ENCODE measurements at regions not wholly inside any gene's neighbourhood (a gene's known extent, or its start where the extent isn't known, plus 50 kb on each side); places are given as distances from the start of the nearest gene placed in this dataset.
"Not testable (repeated sequence)": the region's sequence is repeated elsewhere in the genome, so short reads cannot be mapped to it uniquely, and the experiment has no call there.

DNA sequence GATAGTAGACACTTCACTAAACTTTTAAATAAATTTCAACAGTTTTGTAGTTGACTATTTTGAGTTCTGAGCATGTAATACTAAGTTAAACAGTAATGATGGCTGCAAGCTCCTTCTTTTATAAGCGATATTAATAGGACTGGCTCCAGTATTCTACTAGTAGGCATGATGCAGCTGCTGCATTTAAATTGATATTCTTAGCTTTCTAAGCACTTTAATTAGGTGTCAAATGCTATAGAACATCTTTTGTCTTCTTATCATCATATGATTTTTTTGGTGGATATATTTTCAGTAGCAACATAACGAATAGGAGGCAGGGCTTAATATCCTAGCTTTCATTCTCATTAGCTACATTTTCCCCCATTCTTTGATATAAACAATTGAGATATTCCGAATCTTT, 141.1 kb downstream of the FBXO4 start:
- TF ChIP-seq, protein P1, sequence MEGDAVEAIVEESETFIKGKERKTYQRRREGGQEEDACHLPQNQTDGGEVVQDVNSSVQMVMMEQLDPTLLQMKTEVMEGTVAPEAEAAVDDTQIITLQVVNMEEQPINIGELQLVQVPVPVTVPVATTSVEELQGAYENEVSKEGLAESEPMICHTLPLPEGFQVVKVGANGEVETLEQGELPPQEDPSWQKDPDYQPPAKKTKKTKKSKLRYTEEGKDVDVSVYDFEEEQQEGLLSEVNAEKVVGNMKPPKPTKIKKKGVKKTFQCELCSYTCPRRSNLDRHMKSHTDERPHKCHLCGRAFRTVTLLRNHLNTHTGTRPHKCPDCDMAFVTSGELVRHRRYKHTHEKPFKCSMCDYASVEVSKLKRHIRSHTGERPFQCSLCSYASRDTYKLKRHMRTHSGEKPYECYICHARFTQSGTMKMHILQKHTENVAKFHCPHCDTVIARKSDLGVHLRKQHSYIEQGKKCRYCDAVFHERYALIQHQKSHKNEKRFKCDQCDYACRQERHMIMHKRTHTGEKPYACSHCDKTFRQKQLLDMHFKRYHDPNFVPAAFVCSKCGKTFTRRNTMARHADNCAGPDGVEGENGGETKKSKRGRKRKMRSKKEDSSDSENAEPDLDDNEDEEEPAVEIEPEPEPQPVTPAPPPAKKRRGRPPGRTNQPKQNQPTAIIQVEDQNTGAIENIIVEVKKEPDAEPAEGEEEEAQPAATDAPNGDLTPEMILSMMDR (IDR thresholded peaks at IDR 0.05) = no peak
- Mint-ChIP-seq H3K4me1 (ENCODE audit: low read depth) (no peaks in the 10 kb centered on the region), H3K4me3 (no peak overlapping the region), H3K36me3 (ENCODE audit: low read depth) (no peaks in the 10 kb centered on the region), H3K9me3 (no peaks in the 10 kb centered on the region), H3K27ac (no peak overlapping the region), H3K27me3 (ENCODE audit: insufficient read depth) (no peaks in the 10 kb centered on the region)
- no peak for DNase-seq

DNA sequence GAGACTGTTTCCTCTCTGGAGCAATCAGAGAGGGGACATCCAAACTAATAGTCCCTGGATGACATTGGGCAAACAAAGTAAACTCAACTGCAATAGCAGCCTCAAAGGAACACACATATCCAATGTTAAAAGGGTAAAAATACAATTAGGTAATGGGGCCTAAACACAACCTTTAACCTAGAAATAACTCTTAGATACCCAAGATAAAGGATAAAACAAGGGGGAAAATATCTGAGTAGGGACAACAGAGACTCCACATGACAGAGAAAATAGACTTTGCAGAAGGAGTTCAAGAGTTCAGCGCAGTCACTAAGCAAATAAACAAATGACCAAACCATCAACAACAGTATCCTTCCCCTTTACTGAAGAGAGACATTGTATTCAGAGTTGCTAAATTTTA, 149.3 kb downstream of the FBXO4 start:
- DNase-seq = no peak
- Mint-ChIP-seq H3K36me3 (ENCODE audit: low read depth) (no peaks in the 10 kb centered on the region), H3K4me3 (no peak overlapping the region), H3K27me3 (ENCODE audit: insufficient read depth) (no peaks in the 10 kb centered on the region), H3K27ac (no peak overlapping the region), H3K9me3 (peaks cover 16% of the 10 kb centered on the region; the same call in 1 of the 2 replicates), H3K4me1 (ENCODE audit: low read depth) (no peaks in the 10 kb centered on the region)
- TF ChIP-seq, protein P1 (IDR thresholded peaks at IDR 0.05) = no peak

DNA sequence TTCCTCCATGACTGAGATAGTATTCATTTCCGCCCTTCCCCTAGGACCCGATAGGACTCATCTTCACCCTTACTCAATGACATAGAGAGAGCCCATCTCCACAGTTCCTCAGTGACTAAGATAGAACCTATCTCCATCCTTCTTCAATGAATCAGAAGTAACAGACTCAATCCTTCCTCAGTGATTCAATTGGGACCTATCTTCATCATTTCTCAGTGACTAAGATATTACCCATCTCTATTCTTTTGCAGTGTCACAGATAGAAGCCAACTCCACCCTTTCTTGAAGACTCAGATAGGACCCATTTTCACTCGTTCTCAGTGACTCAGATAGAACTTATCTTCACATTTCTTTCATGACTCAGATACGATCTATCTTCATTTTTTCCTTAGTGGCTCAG, 164.6 kb downstream of the FBXO4 start:
- no peak overlapping the region for H3K27ac Mint-ChIP-seq

DNA sequence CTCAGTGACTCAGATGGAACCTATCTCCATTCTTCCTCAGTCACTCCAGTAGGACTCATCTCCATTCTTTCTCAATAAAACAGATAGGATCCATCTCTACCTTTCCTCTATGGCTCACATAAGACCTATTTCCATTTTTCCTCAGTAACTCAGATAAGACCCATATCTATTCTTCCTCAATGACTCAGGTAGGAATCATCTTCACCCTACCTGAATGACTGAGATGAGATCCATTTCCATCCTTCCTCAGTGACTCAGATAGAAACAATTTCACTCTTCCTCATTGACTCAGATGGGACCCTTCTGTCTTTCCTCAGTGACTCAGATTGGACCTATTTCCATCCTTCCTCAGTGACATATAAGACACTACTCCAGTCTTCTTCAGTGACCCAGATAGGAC, 165.1 kb downstream of the FBXO4 start:
- H3K4me1 Mint-ChIP-seq (ENCODE audit: low read depth) = no peaks in the 10 kb centered on the region
- H3K9me3 Mint-ChIP-seq = peaks cover 18% of the 10 kb centered on the region
- H3K27ac Mint-ChIP-seq = no peak overlapping the region
- TF ChIP-seq, protein P1 (IDR thresholded peaks at IDR 0.05) = no peak
- no peaks in the 10 kb centered on the region for H3K36me3 Mint-ChIP-seq (ENCODE audit: low read depth)
- H3K27me3 Mint-ChIP-seq (ENCODE audit: insufficient read depth) = no peaks in the 10 kb centered on the region
- no peak for DNase-seq
- H3K4me3 Mint-ChIP-seq = no peak overlapping the region

More for the DNA sequence above, 164.6 kb downstream of the FBXO4 start:
- Mint-ChIP-seq H3K27me3 (ENCODE audit: insufficient read depth) (no peaks in the 10 kb centered on the region), H3K4me3 (no peak overlapping the region), H3K9me3 (peaks cover 18% of the 10 kb centered on the region), H3K36me3 (ENCODE audit: low read depth) (no peaks in the 10 kb centered on the region), H3K4me1 (ENCODE audit: low read depth) (no peaks in the 10 kb centered on the region)
- no peak for DNase-seq
- TF ChIP-seq, protein P1 (IDR thresholded peaks at IDR 0.05) = no peak

DNA sequence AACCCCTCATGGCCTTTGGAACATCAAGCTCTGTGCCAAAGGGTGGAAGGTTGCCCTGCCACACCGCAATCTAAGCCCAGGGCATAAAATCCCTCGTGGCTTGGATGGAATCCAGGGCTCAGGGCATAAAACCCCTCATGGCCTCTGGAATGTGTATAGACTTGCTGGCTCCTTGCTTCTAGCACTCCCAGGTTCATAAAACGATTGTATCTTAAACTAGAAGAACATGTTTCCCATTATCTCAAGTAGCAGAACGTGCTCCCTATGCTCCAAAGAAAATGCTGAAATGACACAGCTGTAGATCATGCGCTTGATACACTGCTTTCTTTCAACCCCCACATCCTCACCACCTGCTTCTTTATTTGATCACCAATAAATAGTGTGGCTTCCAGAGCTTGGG, 174.8 kb downstream of the FBXO4 start:
- peaks cover 36% of the 10 kb centered on the region for H3K9me3 Mint-ChIP-seq
- not testable (repeated sequence) for H3K4me1 Mint-ChIP-seq (ENCODE audit: low read depth)

DNA sequence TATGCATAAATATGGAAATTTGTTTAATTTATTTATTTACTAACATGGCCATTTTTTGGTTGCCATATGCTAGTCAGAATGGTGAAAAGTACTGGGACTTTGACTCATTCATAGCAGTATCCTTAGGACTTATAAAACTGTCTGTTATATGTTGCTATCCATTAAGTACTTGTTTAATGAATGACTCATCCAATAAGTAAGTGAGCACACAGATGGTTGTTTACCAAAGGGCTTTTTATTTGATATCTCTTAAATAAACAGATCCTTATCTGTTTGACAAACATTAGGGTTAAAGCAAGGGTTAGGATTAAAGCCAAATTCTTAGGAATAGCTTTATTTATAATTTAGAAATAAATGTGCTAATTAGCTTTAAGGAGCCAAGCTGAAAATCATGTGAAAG, 183.4 kb downstream of the FBXO4 start:
- Mint-ChIP-seq H3K27ac (no peak overlapping the region), H3K4me1 (ENCODE audit: low read depth) (no peaks in the 10 kb centered on the region), H3K27me3 (ENCODE audit: insufficient read depth) (no peaks in the 10 kb centered on the region), H3K9me3 (peaks cover 41% of the 10 kb centered on the region), H3K36me3 (ENCODE audit: low read depth) (peaks cover 4% of the 10 kb centered on the region; the same call in 1 of the 2 replicates), H3K4me3 (no peak overlapping the region)
- DNase-seq = no peak
- TF ChIP-seq, protein P1 (IDR thresholded peaks at IDR 0.05) = no peak

More for the DNA sequence above, 174.8 kb downstream of the FBXO4 start:
- not testable (repeated sequence) for H3K27ac Mint-ChIP-seq; DNase-seq; H3K36me3 Mint-ChIP-seq (ENCODE audit: low read depth); H3K4me3 Mint-ChIP-seq; H3K27me3 Mint-ChIP-seq (ENCODE audit: insufficient read depth)
